Activated naive CD4-positive, alpha-beta T cell (primary cell): ENCODE measurements at regions not wholly inside any gene's neighbourhood (a gene's known extent, or its start where the extent isn't known, plus 50 kb on each side); places are given as distances from the start of the nearest gene placed in this dataset.

Experiments
- DNase-seq, 4 experiments: peaks; one replicate each; lab custom pipeline; 2025; lab: John Stamatoyannopoulos, UW

DNA sequence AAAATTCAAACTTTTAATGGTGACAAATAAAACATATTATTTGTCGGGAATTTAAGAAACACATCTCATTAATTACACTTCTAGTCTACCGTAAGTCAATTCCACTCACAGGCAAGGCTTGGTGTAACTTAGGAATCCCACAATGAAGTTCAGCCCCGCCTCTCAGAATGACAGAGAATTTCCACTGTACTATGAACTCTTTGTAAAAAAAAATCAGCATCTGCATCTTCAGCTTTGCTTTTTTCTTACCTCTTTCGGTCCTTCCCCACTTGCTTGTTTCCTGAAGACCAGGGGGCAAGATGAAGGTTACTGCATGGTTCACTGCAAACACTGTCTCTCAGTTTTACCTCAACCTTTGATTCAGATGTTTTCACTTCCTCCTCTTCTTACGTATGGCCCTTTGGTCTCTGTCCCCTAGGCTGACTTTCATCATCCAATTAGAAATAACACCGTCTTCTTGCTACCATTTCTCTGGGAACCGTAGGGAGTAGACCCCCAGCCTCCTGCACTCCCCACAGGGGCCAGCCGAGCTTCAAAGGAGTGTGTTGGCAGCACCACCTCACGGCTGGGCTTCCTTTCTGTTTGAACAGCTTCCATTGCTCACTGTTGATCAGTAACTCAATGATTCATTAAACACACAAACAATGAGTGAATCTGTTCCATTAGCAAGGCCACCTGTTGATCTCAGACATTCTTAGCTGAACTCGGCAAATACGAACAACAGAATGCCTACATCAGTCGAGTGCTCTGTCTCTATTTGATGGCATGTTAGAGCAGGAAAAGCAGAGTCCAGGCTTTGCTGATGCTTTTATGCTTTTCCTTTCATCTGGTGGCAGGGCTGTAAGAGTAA, 343.0 kb downstream of the BMP4 start:
- no peak for DNase-seq

- no peak for DNase-seq
Measured at GRCh38 chr14:53610947-53611346, 345.7 kb downstream of the BMP4 start.

DNA sequence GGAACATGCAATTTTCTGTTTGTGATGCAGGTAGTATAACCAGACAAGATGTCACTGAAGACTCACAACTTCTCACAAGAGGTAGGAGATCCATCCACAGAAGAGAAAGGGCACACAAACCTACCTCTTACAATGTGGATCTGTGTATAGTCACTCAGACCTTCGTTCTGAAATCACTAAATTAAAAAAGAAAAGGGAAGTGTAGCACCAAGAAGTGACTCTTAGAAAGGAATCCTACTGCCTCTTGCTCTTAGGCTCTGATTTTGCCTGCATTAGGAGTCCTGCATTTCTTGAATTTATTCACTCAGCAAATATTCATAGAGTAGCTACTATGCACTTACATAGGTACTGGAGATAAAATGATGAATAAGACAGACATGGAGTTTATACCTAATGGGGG, 347.6 kb downstream of the BMP4 start:
- DNase-seq, result no peak

DNA sequence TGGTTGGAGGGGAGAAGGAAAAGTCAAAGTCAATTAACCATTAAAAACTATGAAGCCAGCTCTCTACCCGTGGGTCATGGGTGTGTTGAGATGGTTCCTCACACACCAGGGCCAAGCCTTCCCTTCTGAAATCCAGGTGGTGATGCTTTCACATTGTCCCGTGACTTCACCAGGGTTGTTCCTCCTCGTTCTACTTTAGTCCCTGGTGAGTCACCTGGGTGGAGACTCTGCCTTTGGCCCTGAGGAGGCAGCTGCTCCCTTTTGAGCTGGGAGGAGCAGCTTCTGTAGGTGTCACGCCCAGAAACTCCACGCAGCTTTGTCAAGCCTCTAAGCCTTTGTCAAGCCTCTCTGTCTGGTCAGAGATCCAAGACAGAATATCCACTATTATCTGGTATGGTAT, 348.3 kb downstream of the BMP4 start:
- DNase-seq, result no peak

DNA sequence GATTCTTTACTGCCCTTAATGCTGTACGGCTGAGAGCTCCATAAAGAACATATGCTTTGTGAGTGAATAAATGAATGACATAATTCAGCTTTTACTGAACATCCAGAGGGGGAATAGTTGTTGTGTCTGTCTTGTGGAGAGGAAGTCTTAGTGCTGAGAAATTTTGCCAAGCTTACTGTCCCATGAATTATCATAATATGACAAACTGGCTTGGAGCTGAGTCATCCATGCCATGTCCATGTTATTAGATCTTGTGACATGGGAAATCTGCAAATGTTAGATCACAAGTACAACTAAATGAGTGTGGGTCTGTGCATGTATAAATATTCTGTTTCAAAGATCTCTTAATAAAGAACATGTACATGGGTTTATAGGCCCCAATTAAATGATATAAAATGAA, 350.4 kb downstream of the BMP4 start:
- no peak for DNase-seq

DNA sequence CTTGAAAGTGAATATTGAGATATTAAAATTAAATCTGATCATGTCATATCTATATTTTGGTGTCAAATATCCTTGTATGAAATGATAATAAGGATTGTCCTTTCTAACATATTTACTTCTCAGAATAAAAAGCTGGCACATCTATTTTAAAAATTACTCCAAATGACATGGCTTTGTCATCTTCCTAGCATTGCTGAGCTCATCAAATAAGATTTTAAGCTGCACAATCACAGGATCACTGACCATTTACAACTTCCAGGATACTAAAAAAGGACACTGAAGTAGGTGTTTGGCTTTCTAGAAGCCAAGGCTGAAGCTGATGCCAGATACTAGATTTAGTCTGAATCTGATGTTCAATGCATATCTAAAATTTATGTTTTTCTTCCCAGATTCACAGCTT, 351.1 kb downstream of the BMP4 start:
- no peak for DNase-seq

- DNase-seq, result no peak
Measured at GRCh38 chr14:53603994-53604393, 352.6 kb downstream of the BMP4 start.

GRCh38 chr14:53601409-53601808, 355.2 kb downstream of the BMP4 start:
- DNase-seq, result no peak

GRCh38 chr14:53599221-53599945, 357.2 kb downstream of the BMP4 start:
- no peak for DNase-seq

- DNase-seq, result no peak
Measured at GRCh38 chr14:53596853-53597525, 359.6 kb downstream of the BMP4 start.

DNA sequence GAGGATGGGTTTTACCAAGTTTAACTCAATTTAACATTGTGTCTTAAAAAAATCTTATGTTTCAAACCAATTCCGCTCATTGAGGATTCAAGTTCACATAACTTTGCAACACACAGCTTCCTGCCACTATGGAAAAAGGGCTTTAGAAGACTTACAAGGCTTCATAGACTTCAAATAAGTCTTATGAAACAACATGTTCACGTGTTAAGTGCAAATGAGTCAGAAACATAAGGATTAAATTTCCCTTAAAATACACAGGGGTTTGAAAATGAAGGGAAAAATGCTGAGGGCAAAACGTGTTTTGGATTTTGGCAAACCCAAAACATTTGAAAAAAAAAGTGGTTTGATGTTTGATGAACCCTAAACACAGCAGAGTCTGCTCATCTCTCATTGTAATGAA, 364.8 kb downstream of the BMP4 start:
- no peak for DNase-seq

- no peak for DNase-seq
Measured at GRCh38 chr14:53581504-53581903, 375.1 kb downstream of the BMP4 start.

GRCh38 chr14:53571641-53572328, 384.8 kb downstream of the BMP4 start:
- DNase-seq, result no peak

DNA sequence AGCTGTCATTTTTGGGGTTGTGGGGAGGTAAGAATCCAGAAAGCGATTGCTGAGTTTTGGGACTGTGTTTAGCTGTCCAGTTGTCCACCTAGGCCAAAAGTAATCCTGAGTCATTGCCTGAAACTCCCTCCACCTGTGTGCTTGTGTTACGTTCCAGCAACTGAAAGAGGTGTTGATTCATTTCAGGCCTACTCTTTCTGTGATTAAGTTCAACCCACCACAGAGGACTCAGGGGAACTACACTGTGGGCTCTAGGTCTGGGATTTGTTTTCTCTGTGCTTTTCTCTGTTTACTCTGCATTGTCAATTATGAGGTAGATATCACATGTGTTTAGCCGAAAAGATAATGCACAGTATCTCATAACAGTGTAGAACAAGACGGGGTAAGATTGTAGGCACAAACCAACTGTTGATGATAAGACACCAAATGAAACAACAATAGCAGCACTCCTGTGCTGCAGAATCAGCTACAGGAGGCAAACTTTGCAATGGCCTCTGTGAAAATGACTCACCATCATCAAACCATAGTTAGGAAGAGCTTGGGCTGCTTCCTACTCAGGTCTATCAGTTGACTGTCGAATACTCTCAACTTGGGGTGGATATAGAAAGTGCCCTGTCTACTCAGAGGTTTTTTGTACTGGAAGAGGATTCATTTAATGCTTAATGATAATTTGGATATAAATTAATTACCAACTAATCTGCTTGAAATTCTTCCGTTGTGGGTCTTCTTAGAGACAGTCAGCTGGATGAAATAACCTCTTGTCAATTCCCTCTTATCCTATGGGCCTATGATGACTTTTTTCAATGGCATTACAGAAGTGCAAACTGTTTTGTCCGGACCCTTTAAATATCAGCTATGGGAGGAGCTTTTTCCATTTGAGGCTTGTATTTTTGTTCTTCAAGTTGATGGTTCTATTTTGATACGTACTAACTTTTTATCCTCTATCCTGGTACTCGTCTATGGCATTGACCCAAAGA, 385.9 kb downstream of the BMP4 start:
- no peak for DNase-seq

DNA sequence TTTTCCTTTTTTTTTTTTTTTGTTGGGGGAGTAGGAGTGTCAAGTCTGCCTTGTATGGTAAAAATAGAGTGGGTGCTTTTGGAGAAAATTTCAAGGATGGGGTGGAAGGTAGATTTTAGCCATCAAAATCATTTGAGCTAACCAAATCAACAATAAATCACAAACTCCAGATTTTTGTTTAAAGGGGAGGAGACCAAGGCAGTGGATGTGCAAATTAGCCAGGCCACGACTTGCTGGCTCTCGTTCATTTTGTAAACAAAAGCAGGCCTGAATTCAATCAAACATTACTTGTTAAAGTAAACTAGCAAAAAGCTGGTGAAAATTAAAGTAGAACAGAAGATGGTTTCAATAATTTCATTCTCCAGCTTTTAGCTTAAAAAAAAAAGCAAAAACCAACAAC, 387.2 kb downstream of the BMP4 start:
- no peak for DNase-seq

DNA sequence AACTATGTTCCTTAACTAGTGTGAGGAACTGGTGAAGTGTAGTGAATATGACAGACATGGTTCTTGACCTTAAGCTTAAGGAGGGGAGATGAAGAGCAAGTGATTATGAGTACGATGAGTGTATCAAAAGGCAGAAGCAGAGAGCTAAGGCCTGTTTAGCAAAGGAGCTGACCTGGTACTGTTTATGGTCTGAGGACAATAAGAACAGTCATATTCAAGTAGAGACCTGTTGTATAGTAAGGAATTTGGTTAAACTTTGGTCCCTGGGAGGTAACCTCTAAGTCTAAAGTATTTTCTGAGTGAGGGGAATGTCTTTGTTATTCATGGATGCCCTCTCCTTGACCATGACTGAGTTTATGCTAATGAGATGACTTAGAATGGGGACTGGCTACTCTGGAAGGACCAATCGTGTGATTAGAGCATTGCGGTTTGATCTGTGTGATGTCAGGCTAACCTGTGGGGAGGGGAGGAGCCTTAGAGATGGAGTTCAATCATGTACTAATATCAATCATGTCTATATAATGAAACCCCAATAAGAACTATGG, 389.3 kb downstream of the BMP4 start:
- DNase-seq, result no peak

- DNase-seq, result no peak
Measured at GRCh38 chr14:53564870-53565269, 391.8 kb downstream of the BMP4 start.

GRCh38 chr14:53563628-53564027, 393.0 kb downstream of the BMP4 start:
- DNase-seq, result no peak

GRCh38 chr14:53553221-53553620, 400.1 kb upstream of the DDHD1 start:
- no peak for DNase-seq

- DNase-seq, result no peak
Measured at GRCh38 chr14:53551862-53552261, 398.7 kb upstream of the DDHD1 start.

DNA sequence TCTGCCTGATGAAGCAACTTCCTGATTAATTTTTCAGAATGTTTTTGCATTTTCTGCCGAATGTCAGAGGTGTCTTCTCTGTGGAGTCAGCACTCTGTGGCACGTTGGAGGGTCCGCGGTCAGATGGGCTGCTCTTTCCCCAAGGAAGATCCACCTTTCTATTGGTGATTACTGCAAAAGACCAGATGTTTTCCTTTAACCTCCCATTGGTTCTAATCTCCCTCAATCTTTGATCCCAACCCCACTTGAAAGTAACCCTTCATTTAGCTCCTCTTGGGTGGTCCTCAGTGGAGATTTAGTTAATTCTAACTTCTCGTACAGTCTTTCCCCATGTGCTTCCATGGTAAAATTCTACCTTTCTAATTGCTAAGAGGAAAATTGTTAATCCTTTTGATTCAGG, 397.7 kb upstream of the DDHD1 start:
- no peak for DNase-seq
